K562 (cell line): ENCODE measurements at regions not wholly inside any gene's neighbourhood (a gene's known extent, or its start where the extent isn't known, plus 50 kb on each side); places are given as distances from the start of the nearest gene placed in this dataset.

Experiments
- ATAC-seq: fragments of 200-7000 bp; cut with Tn5 transposase; 3 replicates; pipeline ENCODE4 v1.9.1; 2020; ENCODE audit warnings: moderate library complexity
- BruUV-seq: library from RNA; stranded (reverse); fragments of 400-500 nt; replicated peaks from 2 replicates; lab custom pipeline; 2021; lab: Mats Ljungman, UMichigan
- CTCF ChIA-PET: fragments of 300-600 bp; formaldehyde crosslinking; extraction: SDS; loops from one replicate; lab custom pipeline; 2021; ENCODE audit warnings: low intra/inter-chr PET ratio; lab: Yijun Ruan, JAX
- POLR2A ChIA-PET: fragments of 300-600, 350-650 bp; sonication (Branson Sonifier 250); formaldehyde crosslinking; extraction: SDS; loops from one replicate; lab custom pipeline; 2021; ENCODE audit warnings: antibody characterized with exemption, inconsistent platforms; lab: Yijun Ruan, JAX
- DNase-seq, 4 experiments: peaks; one replicate each; pipeline versions ENCODE4 v3.0.0 to v3.0.0-alpha.2; 2011 to 2018; ENCODE audit warnings: low spot score in 3 of 4, mixed read lengths in 3 of 4; ENCODE audit errors: extremely low read depth in 1 of 4
- FAIRE-seq: peaks from 2 replicates; lab custom pipeline; 2011; peaks lifted over from hg19 to GRCh38; lab: Jason Lieb, UNC
- H2AFZ ChIP-seq: 2 replicates; pipeline ENCODE4 v1.6.0; 2011; ENCODE audit warnings: low read depth, low read length, control low read depth, inconsistent platforms
- H3K27ac ChIP-seq: fragments of 200-600 bp; 3 replicates; pipeline ENCODE4 v1.8.0; 2011; ENCODE audit warnings: low read depth, mild to moderate bottlenecking, control low read depth, inconsistent platforms, low read length, moderate library complexity, mixed read lengths; ENCODE audit errors: extremely low read depth
- H3K27me3 ChIP-seq, 2 experiments: fragments of 300-600 bp in 1 of 2; 2 replicates in 1 of 2; 3 replicates in 1 of 2; pipeline versions ENCODE4 v1.6.0 to v1.8.0; 2011; ENCODE audit warnings: inconsistent platforms in 2 of 2, low read length in 2 of 2, mild to moderate bottlenecking in 1 of 2, mixed read lengths in 1 of 2, moderate library complexity in 1 of 2; ENCODE audit not compliant: control insufficient read depth in 2 of 2, insufficient read depth in 2 of 2
- H3K36me3 ChIP-seq: fragments of 300-600 bp; 3 replicates; pipeline ENCODE4 v1.8.0; 2011; ENCODE audit warnings: mild to moderate bottlenecking, low read length, inconsistent platforms; ENCODE audit not compliant: control insufficient read depth, insufficient read depth
- H3K4me1 ChIP-seq, 2 experiments: fragments of 200-600 bp in 1 of 2; replicated peaks in 1 of 2; 2 replicates in 1 of 2; 3 replicates in 1 of 2; pipeline versions ENCODE4 v1.5.1 to v1.8.0; 2011; ENCODE audit warnings: inconsistent platforms in 2 of 2, low read length in 2 of 2, mild to moderate bottlenecking in 1 of 2, mixed read lengths in 1 of 2, moderate library complexity in 1 of 2; ENCODE audit not compliant: control insufficient read depth in 2 of 2, insufficient read depth in 2 of 2
- H3K4me2 ChIP-seq: 2 replicates; pipeline ENCODE4 v1.6.1; 2011; ENCODE audit warnings: low read length, control low read depth, inconsistent platforms, mixed read lengths; ENCODE audit not compliant: insufficient read depth
- H3K4me3 ChIP-seq: fragments of 200-600 bp; sonication (generic), shearing (Covaris generic); 2 replicates; pipeline ENCODE4 v1.5.1; 2016; ENCODE audit warnings: control low read depth, inconsistent platforms
- H3K79me2 ChIP-seq: fragments of 200-600 bp; 3 replicates; pipeline ENCODE4 v1.8.0; 2011; ENCODE audit warnings: low read length, inconsistent platforms; ENCODE audit not compliant: control insufficient read depth, insufficient read depth
- H3K9ac ChIP-seq, 2 experiments: 2 replicates each; pipeline versions ENCODE4 v1.6.0 to v1.6.1; 2011; ENCODE audit warnings: low read depth in 2 of 2, low read length in 2 of 2, control low read depth in 1 of 2, inconsistent platforms in 1 of 2, mild to moderate bottlenecking in 1 of 2, mixed read lengths in 1 of 2; ENCODE audit not compliant: insufficient read depth in 1 of 2
- H3K9me1 ChIP-seq: one replicate; pipeline ENCODE4 v1.6.0; 2011; ENCODE audit warnings: inconsistent platforms, mild to moderate bottlenecking, low read length, moderate library complexity; ENCODE audit not compliant: control insufficient read depth, insufficient read depth
- H3K9me3 ChIP-seq: replicated peaks from 2 replicates; pipeline ENCODE4 v1.5.1; 2011; ENCODE audit warnings: low read depth, low read length, inconsistent platforms; ENCODE audit not compliant: control insufficient read depth, insufficient read depth
- H4K20me1 ChIP-seq: replicated peaks from 2 replicates; pipeline ENCODE4 v1.6.1; 2011; ENCODE audit warnings: low read length, inconsistent platforms, mixed read lengths; ENCODE audit not compliant: control insufficient read depth, insufficient read depth
- CBX2 ChIP-seq: fragments of 200-600 bp; sonication (generic); IDR thresholded peaks from one replicate; pipeline ENCODE4 v1.6.1; 2012; ENCODE audit warnings: mild to moderate bottlenecking, low read length, inconsistent platforms; ENCODE audit not compliant: insufficient read depth, poor library complexity, severe bottlenecking
- ELF1 ChIP-seq: fragments of 200-800 bp; sonication (Bioruptor generic); IDR thresholded peaks from 2 replicates; pipeline ENCODE4 v1.6.1; 2016; ENCODE audit warnings: missing genetic modification characterization, missing compliant biosample characterization
- WGBS: fragments of 100-300 bp; shearing (Covaris generic); methylation state at CpG from one replicate; pipeline ENCODE4 v1.1.6; 2016; ENCODE audit warnings: low coverage, mixed read lengths; ENCODE audit not compliant: insufficient coverage; ENCODE audit errors: missing lambda C conversion rate; 5-methylcytosine and 5-hydroxymethylcytosine counted together
- in situ Hi-C: fragments of 300-500 bp; cut with MboI; formaldehyde crosslinking; loops from 4 replicates; pipeline ENCODE4 v1.15.0; 2018; ENCODE audit warnings: inconsistent platforms, mixed read lengths
- intact Hi-C: fragments of 100-400 bp; cut with micrococcal nuclease; formaldehyde crosslinking; loops from 2 replicates; pipeline ENCODE4 v1.14.2; 2022
- TF ChIP-seq, protein P1 (sequence below): sonication (generic); formaldehyde crosslinking; IDR thresholded peaks from 2 replicates; pipeline ENCODE4 v1.8.0; 2023; ENCODE audit warnings: mild to moderate bottlenecking, missing genetic modification reagents

DNA sequence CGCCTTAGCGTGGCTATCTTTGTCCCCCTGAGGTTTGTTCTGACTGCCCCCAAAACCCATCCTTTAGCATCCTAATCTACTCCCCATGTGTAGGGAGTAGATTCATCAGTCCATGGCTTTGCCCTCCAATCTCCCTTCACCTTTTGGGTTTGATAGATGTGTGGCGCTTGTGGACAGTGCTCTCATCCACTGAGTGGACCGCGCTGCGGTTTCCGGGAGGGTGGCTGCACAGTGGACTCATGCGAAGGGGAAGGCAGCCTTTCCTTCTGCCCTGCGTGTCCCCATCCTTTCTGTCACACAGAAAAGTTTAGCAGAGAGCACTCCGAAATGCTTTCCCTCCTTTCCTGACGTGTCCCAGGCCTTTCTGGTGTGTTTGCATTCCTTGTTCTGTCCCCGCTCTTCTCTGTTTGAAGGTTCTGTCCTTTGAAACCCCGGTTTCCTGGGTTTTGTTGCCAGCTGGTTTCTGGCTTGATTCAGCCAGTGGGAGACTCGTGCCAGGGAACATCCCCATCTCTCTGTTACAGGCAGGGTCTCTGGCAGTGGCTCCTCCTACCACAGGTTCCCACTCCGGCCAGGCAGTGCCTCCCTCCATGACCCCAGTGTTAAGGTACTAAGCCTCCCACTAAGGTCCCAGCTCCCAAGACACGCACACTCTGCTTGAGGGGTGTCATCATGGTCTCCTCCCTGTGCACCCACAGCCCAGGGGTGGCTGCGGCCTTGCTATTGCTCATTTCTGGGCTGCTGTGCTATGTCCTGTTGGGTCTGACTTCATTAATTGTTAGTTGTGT is 547.7 kb upstream of the DPP6 start (continued):
- TF ChIP-seq CBX2 = no peak

GRCh38 chr7:153507885-153508284 is 544.3 kb upstream of the DPP6 start:
- FAIRE-seq = no peak
- H4K20me1 ChIP-seq = no peaks in the 10 kb centered on the region
- in situ Hi-C loops (no loop called here), intact Hi-C loops (no loop called here)
- H3K27me3 ChIP-seq = peaks cover 0 to 20% of the 10 kb centered on the region in 2 experiments; a peak in 3 of 5 replicates
- no peaks in the 10 kb centered on the region for H3K9me1 ChIP-seq
- no peaks in the 10 kb centered on the region for H3K36me3 ChIP-seq
- H3K27ac ChIP-seq = no peak overlapping the region
- H3K4me3 ChIP-seq = no peak overlapping the region
- H3K4me1 ChIP-seq = no peaks in the 10 kb centered on the region
- H3K9ac ChIP-seq = no peak overlapping the region
- BruUV-seq = no TSS peak
- DNase-seq = no peak
- ChIA-PET CTCF (no interaction called here), POLR2A (no interaction called here)
- no peak for ATAC-seq
- TF ChIP-seq ELF1 (tag) = no peak
- TF ChIP-seq, protein P1, sequence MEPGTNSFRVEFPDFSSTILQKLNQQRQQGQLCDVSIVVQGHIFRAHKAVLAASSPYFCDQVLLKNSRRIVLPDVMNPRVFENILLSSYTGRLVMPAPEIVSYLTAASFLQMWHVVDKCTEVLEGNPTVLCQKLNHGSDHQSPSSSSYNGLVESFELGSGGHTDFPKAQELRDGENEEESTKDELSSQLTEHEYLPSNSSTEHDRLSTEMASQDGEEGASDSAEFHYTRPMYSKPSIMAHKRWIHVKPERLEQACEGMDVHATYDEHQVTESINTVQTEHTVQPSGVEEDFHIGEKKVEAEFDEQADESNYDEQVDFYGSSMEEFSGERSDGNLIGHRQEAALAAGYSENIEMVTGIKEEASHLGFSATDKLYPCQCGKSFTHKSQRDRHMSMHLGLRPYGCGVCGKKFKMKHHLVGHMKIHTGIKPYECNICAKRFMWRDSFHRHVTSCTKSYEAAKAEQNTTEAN (CRISPR knock-in tag) = no peak
- no peak overlapping the region for H2AFZ ChIP-seq
- H3K4me2 ChIP-seq = no peak overlapping the region
- no peaks in the 10 kb centered on the region for H3K9me3 ChIP-seq
- WGBS = 0% methylated on average over 4 of the region's 4 CpGs
- H3K79me2 ChIP-seq = no peaks in the 10 kb centered on the region
